ENCODE measurements at regions not wholly inside any gene's neighbourhood (a gene's known extent, or its start where the extent isn't known, plus 50 kb on each side); places are given as distances from the start of the nearest gene placed in this dataset.
A peak's percentile ranks its signal among the peaks of the same experiment; 100 is the strongest.
"Not testable (repeated sequence)": the region's sequence is repeated elsewhere in the genome, so short reads cannot be mapped to it uniquely, and the experiment has no call there.

DNA sequence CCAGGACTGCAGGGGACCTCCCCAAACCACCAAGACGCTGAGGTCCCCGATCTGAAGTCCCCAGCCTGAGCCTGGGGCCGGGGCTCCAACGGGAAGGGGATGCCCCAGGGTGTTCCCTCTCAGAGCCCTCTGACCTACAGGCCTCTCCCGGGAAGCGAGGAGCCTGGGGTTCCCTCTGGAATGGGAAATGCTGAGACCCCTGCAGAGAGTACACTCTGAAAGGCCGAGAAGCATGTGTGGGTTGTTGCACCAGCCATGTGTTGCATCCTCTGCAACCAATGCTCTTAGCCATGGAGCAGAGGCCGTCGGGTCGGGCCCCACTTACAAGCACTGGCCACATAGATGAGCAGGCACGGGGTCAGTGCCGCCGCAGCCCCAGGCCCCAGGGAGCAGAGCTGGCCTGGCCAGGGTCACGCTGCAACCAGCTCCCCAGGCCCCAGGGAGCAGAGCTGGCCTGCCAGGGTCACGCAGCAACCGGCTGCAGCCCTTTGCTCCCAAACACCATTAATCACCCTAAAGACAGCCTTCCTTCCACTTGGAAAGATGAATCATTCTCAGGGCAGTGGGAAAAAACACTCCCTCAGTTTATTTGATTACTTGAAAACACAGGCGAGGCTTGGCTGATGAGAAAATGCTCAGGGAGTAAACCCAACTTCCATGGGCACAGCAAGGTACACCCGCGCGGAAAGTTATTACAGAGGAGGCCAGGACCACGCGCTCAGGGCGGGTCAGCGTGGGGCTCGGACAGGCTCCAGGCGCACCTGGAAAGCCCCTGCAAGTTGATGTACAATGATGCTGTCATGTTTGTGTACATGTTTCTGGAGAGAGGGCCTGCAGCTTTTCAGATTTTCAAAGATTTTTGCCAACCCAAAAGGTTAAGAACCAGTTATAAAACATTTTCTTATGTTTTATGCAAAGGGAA is 78.0 kb upstream of the AFDN start (continued):
- TF ChIP-seq, protein P1, sequence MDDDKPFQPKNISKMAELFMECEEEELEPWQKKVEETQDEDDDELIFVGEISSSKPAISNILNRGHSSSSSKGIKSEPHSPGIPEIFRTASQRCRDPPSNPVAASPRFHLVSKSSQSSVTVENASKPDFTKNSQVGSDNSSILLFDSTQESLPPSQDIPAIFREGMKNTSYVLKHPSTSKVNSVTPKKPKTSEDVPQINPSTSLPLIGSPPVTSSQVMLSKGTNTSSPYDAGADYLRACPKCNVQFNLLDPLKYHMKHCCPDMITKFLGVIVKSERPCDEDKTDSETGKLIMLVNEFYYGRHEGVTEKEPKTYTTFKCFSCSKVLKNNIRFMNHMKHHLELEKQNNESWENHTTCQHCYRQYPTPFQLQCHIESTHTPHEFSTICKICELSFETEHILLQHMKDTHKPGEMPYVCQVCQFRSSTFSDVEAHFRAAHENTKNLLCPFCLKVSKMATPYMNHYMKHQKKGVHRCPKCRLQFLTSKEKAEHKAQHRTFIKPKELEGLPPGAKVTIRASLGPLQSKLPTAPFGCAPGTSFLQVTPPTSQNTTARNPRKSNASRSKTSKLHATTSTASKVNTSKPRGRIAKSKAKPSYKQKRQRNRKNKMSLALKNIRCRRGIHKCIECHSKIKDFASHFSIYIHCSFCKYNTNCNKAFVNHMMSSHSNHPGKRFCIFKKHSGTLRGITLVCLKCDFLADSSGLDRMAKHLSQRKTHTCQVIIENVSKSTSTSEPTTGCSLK (tag by site-specific recombination; IDR thresholded peaks at IDR 0.05), result no peak
- TF ChIP-seq ZNF510 (tag by site-specific recombination; IDR thresholded peaks at IDR 0.05; ENCODE audit: insufficient replicate concordance) (no peak), ZBTB20 (tag by site-specific recombination; IDR thresholded peaks at IDR 0.05) (no peak)

DNA sequence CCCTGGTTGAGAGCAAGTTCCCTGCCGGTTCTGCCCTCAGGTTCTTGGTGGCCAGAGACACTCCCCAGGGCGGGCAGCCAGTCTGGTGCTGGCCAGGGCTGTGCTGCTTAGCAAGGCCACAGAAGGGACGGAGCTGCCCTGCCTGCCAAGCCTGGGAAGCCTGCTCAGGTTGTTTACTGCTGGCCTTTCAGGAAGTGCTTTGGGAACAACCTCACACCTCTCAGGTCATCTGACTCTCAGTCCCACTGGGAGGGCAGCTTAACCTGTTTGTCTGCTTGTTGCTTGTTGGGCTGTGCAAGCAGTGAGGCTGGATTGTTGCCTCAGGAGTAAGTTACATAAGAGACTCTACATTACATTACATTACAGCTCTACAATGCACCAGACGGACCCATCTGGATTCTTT is 75.8 kb upstream of the AFDN start:
- Histone ChIP-seq H3K36me3 (ENCODE audit: control insufficient read depth in 2 of 2, insufficient read depth in 1 of 2, low read length in 2 of 2) (no peaks in the 10 kb centered on the region), H3K4me1 (ENCODE audit: control insufficient read depth, insufficient read depth, low read length) (no peaks in the 10 kb centered on the region), H3K27ac (ENCODE audit: extremely low read depth, low read depth, low read length) (no peak overlapping the region), H3K9me3 (ENCODE audit: control insufficient read depth, insufficient read depth, low read depth, low read length) (no peaks in the 10 kb centered on the region), H3K4me3 (ENCODE audit: low read depth, low read length) (no peak overlapping the region)
- ChIA-PET CTCF (interaction anchor here (0.5 to 1.0 kb wide), 4 partner anchors 23 to 1295 kb away, joined by 3 read pairs; no protein-coding TSS in a partner anchor), POLR2A (no interaction called here)
- TF ChIP-seq, protein P2, sequence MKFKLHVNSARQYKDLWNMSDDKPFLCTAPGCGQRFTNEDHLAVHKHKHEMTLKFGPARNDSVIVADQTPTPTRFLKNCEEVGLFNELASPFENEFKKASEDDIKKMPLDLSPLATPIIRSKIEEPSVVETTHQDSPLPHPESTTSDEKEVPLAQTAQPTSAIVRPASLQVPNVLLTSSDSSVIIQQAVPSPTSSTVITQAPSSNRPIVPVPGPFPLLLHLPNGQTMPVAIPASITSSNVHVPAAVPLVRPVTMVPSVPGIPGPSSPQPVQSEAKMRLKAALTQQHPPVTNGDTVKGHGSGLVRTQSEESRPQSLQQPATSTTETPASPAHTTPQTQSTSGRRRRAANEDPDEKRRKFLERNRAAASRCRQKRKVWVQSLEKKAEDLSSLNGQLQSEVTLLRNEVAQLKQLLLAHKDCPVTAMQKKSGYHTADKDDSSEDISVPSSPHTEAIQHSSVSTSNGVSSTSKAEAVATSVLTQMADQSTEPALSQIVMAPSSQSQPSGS (tag by site-specific recombination; IDR thresholded peaks at IDR 0.05; ENCODE audit: low read depth), result no peak
- TF ChIP-seq OVOL3 (tag by site-specific recombination; IDR thresholded peaks at IDR 0.05), result no peak
- no peak for TF ChIP-seq ZNF404 (tag by site-specific recombination; IDR thresholded peaks at IDR 0.05)

DNA sequence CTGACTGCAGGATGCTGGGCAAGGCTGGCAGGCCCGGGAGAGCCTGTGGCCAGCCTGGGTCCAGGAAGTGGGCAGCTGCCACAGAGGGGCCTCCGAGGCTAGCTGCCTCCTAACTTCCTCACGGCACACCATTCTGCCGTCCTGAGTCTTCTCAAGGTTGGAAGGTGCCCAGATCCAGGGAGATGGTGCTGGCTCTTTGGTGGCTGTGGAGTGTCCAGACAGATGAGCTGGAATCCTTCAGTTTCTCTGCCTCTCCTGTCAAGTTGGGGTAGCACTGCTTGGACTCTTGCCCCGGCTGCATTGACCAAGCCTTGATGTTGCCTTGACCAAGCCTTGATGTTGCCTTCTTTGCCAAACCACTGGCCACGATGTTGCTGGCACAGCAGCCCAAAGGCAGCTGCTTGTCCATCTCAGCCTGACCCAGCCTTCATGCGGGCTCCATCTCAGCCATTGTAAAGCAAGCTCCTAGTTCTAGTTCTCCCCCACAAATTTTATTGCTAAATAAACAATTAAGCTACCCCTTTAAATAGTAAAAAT is 75.1 kb upstream of the AFDN start:
- TF ChIP-seq ZBTB21 (tag by site-specific recombination; IDR thresholded peaks at IDR 0.05) (no peak), ZBTB17 (tag by site-specific recombination; IDR thresholded peaks at IDR 0.05) (no peak), ZBTB8A (tag by site-specific recombination; IDR thresholded peaks at IDR 0.05) (no peak), ZNF548 (tag by site-specific recombination; IDR thresholded peaks at IDR 0.05) (no peak), ZNF133 (tag by site-specific recombination; IDR thresholded peaks at IDR 0.05) (no peak), GFI1B (tag by site-specific recombination; IDR thresholded peaks at IDR 0.05) (no peak)
- no peaks in the 10 kb centered on the region for H3K9me3 ChIP-seq (ENCODE audit: control insufficient read depth, insufficient read depth, low read depth, low read length)
- CTCF ChIA-PET, result interaction anchor here (0.5 to 1.0 kb wide), 4 partner anchors 23 to 76 kb away, joined by 3 read pairs; no protein-coding TSS in a partner anchor
- H3K27ac ChIP-seq (ENCODE audit: extremely low read depth, low read depth, low read length), result no peak overlapping the region
- POLR2A ChIA-PET, result no interaction called here
- no peak overlapping the region for H3K4me3 ChIP-seq (ENCODE audit: low read depth, low read length)
- H3K4me1 ChIP-seq (ENCODE audit: control insufficient read depth, insufficient read depth, low read length), result no peaks in the 10 kb centered on the region
- H3K36me3 ChIP-seq (ENCODE audit: control insufficient read depth in 2 of 2, insufficient read depth in 1 of 2, low read length in 2 of 2), result no peaks in the 10 kb centered on the region

DNA sequence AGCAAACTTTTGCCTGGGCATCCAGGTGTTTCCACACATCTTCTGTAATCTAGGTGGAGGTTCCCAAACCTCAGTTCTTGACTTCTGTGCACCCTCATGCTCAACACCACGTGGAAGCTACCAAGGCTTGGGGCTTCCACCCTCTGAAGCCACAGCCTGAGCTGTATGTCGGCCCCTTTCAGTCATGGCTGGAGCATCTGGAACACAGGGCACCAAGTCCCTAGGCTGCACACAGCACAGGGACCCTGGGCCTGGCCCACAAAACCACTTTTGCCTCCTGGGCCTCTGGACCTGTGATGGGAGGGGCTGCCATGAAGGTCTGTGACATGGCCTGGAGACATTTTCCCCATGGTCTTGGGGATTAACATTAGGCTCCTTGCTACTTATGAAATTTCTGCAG is 73.4 kb upstream of the AFDN start:
- H3K4me1 ChIP-seq (ENCODE audit: control insufficient read depth, insufficient read depth, low read length); H3K4me3 ChIP-seq (ENCODE audit: low read depth, low read length); H3K36me3 ChIP-seq (ENCODE audit: control insufficient read depth in 2 of 2, insufficient read depth in 1 of 2, low read length in 2 of 2); POLR2A ChIA-PET; H3K9me3 ChIP-seq (ENCODE audit: control insufficient read depth, insufficient read depth, low read depth, low read length); CTCF ChIA-PET; H3K27ac ChIP-seq (ENCODE audit: extremely low read depth, low read depth, low read length): not testable (repeated sequence)
- peak; percentile 46 for TF ChIP-seq ZNF585B (tag by site-specific recombination; IDR thresholded peaks at IDR 0.05)
